NCI-H2081 (cell line): ENCODE measurements at regions not wholly inside any gene's neighbourhood (a gene's known extent, or its start where the extent isn't known, plus 50 kb on each side); places are given as distances from the start of the nearest gene placed in this dataset.

Experiments
- DNase-seq, 2 experiments: peaks; one replicate each; lab custom pipeline; 2025; lab: John Stamatoyannopoulos, UW

GRCh38 chr2:7286120-7286519 is 368.9 kb downstream of the RNF144A start:
- no peak for DNase-seq

GRCh38 chr2:7288484-7288883 is 371.3 kb downstream of the RNF144A start:
- no peak for DNase-seq

- DNase-seq, result no peak
Observed at GRCh38 chr2:7289697-7290096, 372.5 kb downstream of the RNF144A start.

- DNase-seq, result no peak
Observed at GRCh38 chr2:7292154-7292691, 375.0 kb downstream of the RNF144A start.

- DNase-seq, result no peak
Observed at GRCh38 chr2:7309582-7309981, 392.4 kb downstream of the RNF144A start.

- no peak for DNase-seq
Observed at GRCh38 chr2:7324706-7325105, 407.5 kb downstream of the RNF144A start.

GRCh38 chr2:7325186-7325585 is 408.0 kb downstream of the RNF144A start:
- no peak for DNase-seq

- no peak for DNase-seq
Observed at GRCh38 chr2:7329465-7329864, 412.3 kb downstream of the RNF144A start.

- DNase-seq, result no peak
Observed at GRCh38 chr2:7333189-7333765, 416.1 kb downstream of the RNF144A start.

- no peak for DNase-seq
Observed at GRCh38 chr2:7333960-7334493, 416.8 kb downstream of the RNF144A start.

GRCh38 chr2:7338961-7339360 is 421.7 kb downstream of the RNF144A start:
- no peak for DNase-seq

GRCh38 chr2:7346336-7346735 is 429.1 kb downstream of the RNF144A start:
- DNase-seq, result no peak

- no peak for DNase-seq
Observed at GRCh38 chr2:7348761-7349160, 431.5 kb downstream of the RNF144A start.

GRCh38 chr2:7352191-7352590 is 435.0 kb downstream of the RNF144A start:
- no peak for DNase-seq

- DNase-seq, result no peak
Observed at GRCh38 chr2:7353571-7353970, 436.4 kb downstream of the RNF144A start.

- DNase-seq, result no peak
Observed at GRCh38 chr2:7355781-7356180, 438.6 kb downstream of the RNF144A start.

GRCh38 chr2:7356909-7357584 is 439.8 kb downstream of the RNF144A start:
- peak in 1 of 2 experiments; percentile 42 for DNase-seq

- DNase-seq, result no peak
Observed at GRCh38 chr2:7357993-7358392, 440.8 kb downstream of the RNF144A start.

GRCh38 chr2:7358865-7359447 is 441.7 kb downstream of the RNF144A start:
- no peak for DNase-seq

GRCh38 chr2:7363906-7364305 is 446.7 kb downstream of the RNF144A start:
- no peak for DNase-seq

GRCh38 chr2:7368211-7368610 is 451.0 kb downstream of the RNF144A start:
- no peak for DNase-seq

GRCh38 chr2:7373156-7373555 is 455.9 kb downstream of the RNF144A start:
- DNase-seq, result no peak

GRCh38 chr2:7375901-7376300 is 458.7 kb downstream of the RNF144A start:
- no peak for DNase-seq
